ENCODE measurements at regions not wholly inside any gene's neighbourhood (a gene's known extent, or its start where the extent isn't known, plus 50 kb on each side); places are given as distances from the start of the nearest gene placed in this dataset.

DNA sequence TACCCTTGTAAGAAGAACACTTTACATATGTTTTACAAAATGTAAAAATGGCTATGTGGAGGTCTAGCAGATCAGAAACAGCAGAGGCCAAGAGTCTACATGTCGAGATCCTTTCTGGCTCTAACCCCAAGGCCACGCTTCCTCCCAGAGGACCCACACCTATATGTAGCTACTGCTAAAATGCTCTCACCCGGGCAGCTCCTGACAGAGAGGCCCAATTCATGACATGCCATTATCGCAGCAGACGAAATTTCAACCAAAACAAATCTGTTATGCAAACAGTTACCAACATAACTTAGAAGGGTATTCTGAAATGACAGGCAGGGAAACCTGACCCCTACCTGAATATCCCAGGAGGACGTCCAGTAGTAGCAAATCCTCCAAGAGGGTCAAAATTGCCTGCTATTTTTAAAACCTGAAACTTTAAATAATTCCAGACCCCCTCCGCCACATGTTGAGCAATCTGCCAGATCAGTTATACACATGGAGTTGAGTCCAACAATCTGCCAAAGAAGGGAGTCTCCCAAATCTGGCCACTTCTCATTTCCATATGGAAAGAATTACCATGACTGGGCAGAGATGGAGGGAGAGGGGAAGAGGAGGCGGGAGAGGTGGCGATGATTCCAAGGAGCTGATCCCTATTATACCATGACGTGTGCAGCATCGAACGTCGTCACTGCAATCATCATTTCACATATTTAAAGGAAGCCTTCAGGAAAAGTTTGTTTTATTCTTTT lies 192.9 kb upstream of the TBL1X start:
- no peak for DNase-seq
- Mint-ChIP-seq H3K9me3 (ENCODE audit: low read depth, unreplicated experiment) (peaks cover 7% of the 10 kb centered on the region), H3K4me3 (ENCODE audit: low read depth, unreplicated experiment) (no peak overlapping the region), H3K36me3 (ENCODE audit: insufficient read depth, unreplicated experiment) (no peaks in the 10 kb centered on the region), H3K27ac (ENCODE audit: unreplicated experiment) (no peak overlapping the region), H3K4me1 (ENCODE audit: low read depth, unreplicated experiment) (no peaks in the 10 kb centered on the region), H3K27me3 (ENCODE audit: unreplicated experiment) (peaks cover 18% of the 10 kb centered on the region)
- intact Hi-C loops (cut with micrococcal nuclease; ENCODE audit: unreplicated experiment) = no loop called here
- TF ChIP-seq, protein P1, sequence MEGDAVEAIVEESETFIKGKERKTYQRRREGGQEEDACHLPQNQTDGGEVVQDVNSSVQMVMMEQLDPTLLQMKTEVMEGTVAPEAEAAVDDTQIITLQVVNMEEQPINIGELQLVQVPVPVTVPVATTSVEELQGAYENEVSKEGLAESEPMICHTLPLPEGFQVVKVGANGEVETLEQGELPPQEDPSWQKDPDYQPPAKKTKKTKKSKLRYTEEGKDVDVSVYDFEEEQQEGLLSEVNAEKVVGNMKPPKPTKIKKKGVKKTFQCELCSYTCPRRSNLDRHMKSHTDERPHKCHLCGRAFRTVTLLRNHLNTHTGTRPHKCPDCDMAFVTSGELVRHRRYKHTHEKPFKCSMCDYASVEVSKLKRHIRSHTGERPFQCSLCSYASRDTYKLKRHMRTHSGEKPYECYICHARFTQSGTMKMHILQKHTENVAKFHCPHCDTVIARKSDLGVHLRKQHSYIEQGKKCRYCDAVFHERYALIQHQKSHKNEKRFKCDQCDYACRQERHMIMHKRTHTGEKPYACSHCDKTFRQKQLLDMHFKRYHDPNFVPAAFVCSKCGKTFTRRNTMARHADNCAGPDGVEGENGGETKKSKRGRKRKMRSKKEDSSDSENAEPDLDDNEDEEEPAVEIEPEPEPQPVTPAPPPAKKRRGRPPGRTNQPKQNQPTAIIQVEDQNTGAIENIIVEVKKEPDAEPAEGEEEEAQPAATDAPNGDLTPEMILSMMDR (IDR thresholded peaks at IDR 0.05; ENCODE audit: unreplicated experiment) = no peak
- CTCF ChIA-PET = interaction anchor here (0.6 kb wide), 1 partner anchor 184 kb away, joined by 3 read pairs; no protein-coding TSS in a partner anchor
- BruUV-seq (replicated peaks) = no TSS peak

DNA sequence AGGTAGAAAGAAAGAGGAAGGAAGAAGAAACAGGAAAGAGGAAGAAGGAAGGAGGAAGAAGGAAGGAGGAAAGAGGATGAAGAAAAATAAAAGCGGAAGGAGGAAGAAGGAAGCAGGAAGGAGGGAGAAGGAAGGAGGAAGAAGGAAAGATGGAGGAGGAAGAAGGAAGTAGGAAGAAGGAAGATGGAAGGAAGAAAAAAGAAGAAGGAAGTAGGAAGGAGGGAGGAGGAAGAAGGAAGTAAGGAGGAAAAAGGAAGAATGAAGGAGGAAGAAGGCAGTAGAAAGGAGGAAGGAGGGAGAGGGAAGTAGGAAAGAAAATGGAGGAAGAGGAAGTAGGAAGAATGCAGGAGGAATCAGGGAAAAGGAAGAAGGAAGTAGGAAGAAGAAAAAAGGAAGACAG lies 191.1 kb upstream of the TBL1X start:
- no peak for DNase-seq
- intact Hi-C loops (cut with micrococcal nuclease; ENCODE audit: unreplicated experiment) = no loop called here
- Mint-ChIP-seq H3K27ac (ENCODE audit: unreplicated experiment) (no peak overlapping the region), H3K27me3 (ENCODE audit: unreplicated experiment) (peaks cover 16% of the 10 kb centered on the region), H3K4me3 (ENCODE audit: low read depth, unreplicated experiment) (no peak overlapping the region), H3K9me3 (ENCODE audit: low read depth, unreplicated experiment) (peaks cover 7% of the 10 kb centered on the region), H3K36me3 (ENCODE audit: insufficient read depth, unreplicated experiment) (no peaks in the 10 kb centered on the region), H3K4me1 (ENCODE audit: low read depth, unreplicated experiment) (no peaks in the 10 kb centered on the region)
- TF ChIP-seq, protein P1 (IDR thresholded peaks at IDR 0.05; ENCODE audit: unreplicated experiment) = no peak
- BruUV-seq (replicated peaks) = no TSS peak
- CTCF ChIA-PET = no interaction called here

DNA sequence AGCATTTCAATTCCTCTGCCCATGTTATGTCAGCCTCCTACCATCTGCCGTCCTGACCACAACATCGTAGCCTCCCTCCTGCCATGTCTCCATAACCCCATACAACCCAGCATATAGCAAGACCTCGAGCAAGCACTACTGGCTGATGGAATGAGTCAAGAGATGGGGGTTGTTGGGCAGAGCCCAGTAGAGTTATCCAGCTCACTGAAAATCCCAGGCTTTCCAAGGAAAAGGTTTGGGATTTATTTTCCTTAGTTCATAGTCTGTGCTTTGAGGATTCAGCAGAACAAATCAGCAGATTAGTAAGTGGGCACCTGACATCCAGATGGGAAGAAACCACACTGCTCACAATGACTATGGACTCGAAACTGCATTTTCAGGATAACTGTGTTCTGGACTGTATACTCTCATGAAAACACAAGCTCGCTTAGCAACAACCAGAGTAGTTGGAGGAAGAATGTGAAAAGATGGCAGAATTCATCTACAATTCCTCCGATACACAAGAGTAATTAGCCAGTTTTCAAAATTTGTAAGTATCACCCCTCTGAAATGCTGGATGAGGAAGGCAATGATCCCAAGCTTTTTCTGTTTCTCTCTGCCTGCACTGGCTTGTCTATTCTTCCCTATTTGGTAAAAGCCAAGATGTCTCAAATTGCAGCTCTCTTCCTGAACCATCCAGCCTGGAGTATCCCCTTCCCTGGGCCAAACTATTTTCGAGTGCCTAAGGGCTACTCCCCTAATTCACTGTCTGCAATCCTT lies 186.2 kb upstream of the TBL1X start:
- no peaks in the 10 kb centered on the region for H3K4me1 Mint-ChIP-seq (ENCODE audit: low read depth, unreplicated experiment)
- H3K27ac Mint-ChIP-seq (ENCODE audit: unreplicated experiment) = no peak overlapping the region
- BruUV-seq (replicated peaks) = no TSS peak
- no peak for DNase-seq
- no peaks in the 10 kb centered on the region for H3K27me3 Mint-ChIP-seq (ENCODE audit: unreplicated experiment)
- TF ChIP-seq, protein P1 (IDR thresholded peaks at IDR 0.05; ENCODE audit: unreplicated experiment) = no peak
- no peaks in the 10 kb centered on the region for H3K36me3 Mint-ChIP-seq (ENCODE audit: insufficient read depth, unreplicated experiment)
- H3K4me3 Mint-ChIP-seq (ENCODE audit: low read depth, unreplicated experiment) = no peak overlapping the region
- intact Hi-C loops (cut with micrococcal nuclease; ENCODE audit: unreplicated experiment) = no loop called here
- H3K9me3 Mint-ChIP-seq (ENCODE audit: low read depth, unreplicated experiment) = peaks cover 3% of the 10 kb centered on the region
- CTCF ChIA-PET = no interaction called here

- no peaks in the 10 kb centered on the region for H3K9me3 Mint-ChIP-seq (ENCODE audit: low read depth, unreplicated experiment)
- H3K27ac Mint-ChIP-seq (ENCODE audit: unreplicated experiment) = no peak overlapping the region
- intact Hi-C loops (cut with micrococcal nuclease; ENCODE audit: unreplicated experiment) = no loop called here
- no TSS peak for BruUV-seq (replicated peaks)
- no peaks in the 10 kb centered on the region for H3K4me1 Mint-ChIP-seq (ENCODE audit: low read depth, unreplicated experiment)
- no peaks in the 10 kb centered on the region for H3K36me3 Mint-ChIP-seq (ENCODE audit: insufficient read depth, unreplicated experiment)
- no peaks in the 10 kb centered on the region for H3K27me3 Mint-ChIP-seq (ENCODE audit: unreplicated experiment)
- H3K4me3 Mint-ChIP-seq (ENCODE audit: low read depth, unreplicated experiment) = no peak overlapping the region
- DNase-seq = no peak
- TF ChIP-seq, protein P1 (IDR thresholded peaks at IDR 0.05; ENCODE audit: unreplicated experiment) = no peak
- CTCF ChIA-PET = no interaction called here
These were observed 185.7 kb upstream of the TBL1X start for GRCh38 chrX:9279234-9279544.
